Keratinocyte (primary cell): ENCODE measurements at regions not wholly inside any gene's neighbourhood (a gene's known extent, or its start where the extent isn't known, plus 50 kb on each side); places are given as distances from the start of the nearest gene placed in this dataset.

ENCODE experiments used
- DNase-seq: peaks from one replicate; pipeline ENCODE4 v3.0.0-alpha.2; 2011; ENCODE audit warnings: low read depth, missing footprints, low spot score
- FAIRE-seq: peaks from 2 replicates; lab custom pipeline; 2011; peaks lifted over from hg19 to GRCh38; lab: Jason Lieb, UNC
- H2AFZ ChIP-seq: 2 replicates; pipeline ENCODE4 v1.6.0; 2012; ENCODE audit warnings: low read length, control low read depth, inconsistent platforms; ENCODE audit not compliant: control insufficient read depth
- H3K27ac ChIP-seq: 2 replicates; pipeline ENCODE4 v1.5.1; 2011; ENCODE audit warnings: low read length; ENCODE audit not compliant: control insufficient read depth, insufficient read depth
- H3K27me3 ChIP-seq: 3 replicates; pipeline ENCODE4 v1.6.0; 2011; ENCODE audit warnings: low read length; ENCODE audit not compliant: control insufficient read depth, insufficient read depth; ENCODE audit errors: extremely low read depth
- H3K36me3 ChIP-seq, 2 experiments: 2 replicates in 1 of 2; 3 replicates in 1 of 2; pipeline ENCODE4 v1.5.1; 2011; ENCODE audit warnings: low read length in 2 of 2, mild to moderate bottlenecking in 1 of 2; ENCODE audit not compliant: control insufficient read depth in 2 of 2, insufficient read depth in 2 of 2; ENCODE audit errors: extremely low read depth in 1 of 2
- H3K4me1 ChIP-seq: 3 replicates; pipeline ENCODE4 v1.5.1; 2011; ENCODE audit warnings: low read length; ENCODE audit not compliant: control insufficient read depth, insufficient read depth; ENCODE audit errors: extremely low read depth
- H3K4me2 ChIP-seq: 3 replicates; pipeline ENCODE4 v1.6.0; 2011; ENCODE audit warnings: low read depth, low read length; ENCODE audit not compliant: control insufficient read depth, insufficient read depth; ENCODE audit errors: extremely low read depth
- H3K4me3 ChIP-seq, 3 experiments: fragments of 200-600 bp in 1 of 3; sonication (generic) in 1 of 3; 2 replicates in 2 of 3; 3 replicates in 1 of 3; pipeline ENCODE4 v1.5.1; 2011 to 2016; ENCODE audit warnings: low read length in 3 of 3, mild to moderate bottlenecking in 3 of 3, control low read depth in 2 of 3, inconsistent platforms in 1 of 3, low read depth in 1 of 3, mixed read lengths in 1 of 3, mixed run types in 1 of 3, moderate library complexity in 1 of 3; ENCODE audit not compliant: control insufficient read depth in 2 of 3, insufficient read depth in 2 of 3; ENCODE audit errors: extremely low read depth in 1 of 3
- H3K79me2 ChIP-seq: 2 replicates; pipeline ENCODE4 v1.6.0; 2012; ENCODE audit warnings: low read length; ENCODE audit not compliant: control insufficient read depth, insufficient read depth
- H3K9ac ChIP-seq: 3 replicates; pipeline ENCODE4 v1.6.0; 2011; ENCODE audit warnings: low read length; ENCODE audit not compliant: control insufficient read depth, insufficient read depth; ENCODE audit errors: extremely low read depth
- H3K9me1 ChIP-seq: 3 replicates; pipeline ENCODE4 v1.6.0; 2011; ENCODE audit warnings: low read length; ENCODE audit not compliant: control insufficient read depth, insufficient read depth; ENCODE audit errors: extremely low read depth
- H3K9me3 ChIP-seq: 2 replicates; pipeline ENCODE4 v1.5.1; 2012; ENCODE audit warnings: low read depth, low read length; ENCODE audit not compliant: control insufficient read depth
- H4K20me1 ChIP-seq: 3 replicates; pipeline ENCODE4 v1.6.0; 2011; ENCODE audit warnings: low read length; ENCODE audit not compliant: control insufficient read depth, insufficient read depth; ENCODE audit errors: extremely low read depth
- CTCF ChIP-seq, 3 experiments: IDR thresholded peaks in 1 of 3; conservative IDR thresholded peaks in 1 of 3; optimal IDR thresholded peaks in 1 of 3; 2 replicates in 2 of 3; 3 replicates in 1 of 3; pipeline versions ENCODE3 to v1.5.1; 2011; ENCODE audit warnings: low read length in 3 of 3, mild to moderate bottlenecking in 3 of 3, moderate library complexity in 2 of 3, control low read depth in 1 of 3, inconsistent platforms in 1 of 3; ENCODE audit not compliant: insufficient read depth in 2 of 3; ENCODE audit errors: extremely low read depth in 1 of 3
- EZH2 ChIP-seq: IDR thresholded peaks from one replicate; pipeline ENCODE4 v1.6.1; 2012; ENCODE audit warnings: inconsistent platforms, mild to moderate bottlenecking, low read length, moderate library complexity
- dilution Hi-C: fragments of 300-500 bp; cut with MboI; formaldehyde crosslinking; loops from one replicate; pipeline ENCODE4 v1.7.0; 2020; ENCODE audit warnings: low sequenced_read_pairs; ENCODE audit not compliant: extremely low pct_ligation_motif_present

- dilution Hi-C loops: no loop called here
- H3K4me3 ChIP-seq: no peak overlapping the region
These were observed 310.6 kb downstream of the VRK1 start for GRCh38 chr14:97107760-97108159.

DNA sequence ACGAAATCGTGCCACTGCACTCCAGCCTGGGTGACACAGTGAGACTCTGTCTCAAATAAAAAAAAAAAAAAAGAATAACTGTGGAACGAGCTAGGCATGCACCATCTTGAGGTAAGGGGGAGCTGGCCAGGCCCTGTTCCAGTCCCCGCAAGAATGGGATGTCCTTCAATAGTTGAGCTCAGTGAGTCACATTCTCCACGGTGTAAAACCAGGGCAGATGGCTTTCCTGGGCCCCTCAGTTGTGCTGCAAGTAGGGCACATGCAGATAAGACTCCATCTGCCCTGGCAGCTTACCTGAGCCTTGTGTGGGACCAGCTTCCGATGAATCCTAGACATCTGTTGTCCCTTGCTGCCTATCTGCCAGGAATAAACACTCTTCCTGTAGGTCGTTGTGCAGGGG, 312.1 kb downstream of the VRK1 start:
- no peaks in the 10 kb centered on the region for H3K4me1 ChIP-seq
- no peak overlapping the region for H3K27ac ChIP-seq
- peaks cover 3% of the 10 kb centered on the region for H3K9me3 ChIP-seq
- DNase-seq (no peak), FAIRE-seq (no peak)
- dilution Hi-C loops: no loop called here
- no peak overlapping the region for H3K4me2 ChIP-seq
- H3K4me3 ChIP-seq: no peak overlapping the region
- no peaks in the 10 kb centered on the region for H3K36me3 ChIP-seq
- H4K20me1 ChIP-seq: no peaks in the 10 kb centered on the region
- H3K79me2 ChIP-seq: no peaks in the 10 kb centered on the region
- H2AFZ ChIP-seq: no peak overlapping the region
- H3K9me1 ChIP-seq: no peaks in the 10 kb centered on the region
- TF ChIP-seq CTCF (optimal IDR thresholded peaks at IDR 0.05 in 1 of 3, IDR thresholded peaks at IDR 0.05 in 1 of 3, conservative IDR thresholded peaks at IDR 0.05 in 1 of 3; ENCODE audit: extremely low read depth in 1 of 3, insufficient read depth in 2 of 3, low read length in 3 of 3) (no peak), EZH2 (no peak)
- no peak overlapping the region for H3K9ac ChIP-seq
- no peaks in the 10 kb centered on the region for H3K27me3 ChIP-seq

More at GRCh38 chr14:97107760-97108159, 310.6 kb downstream of the VRK1 start:
- H3K27me3 ChIP-seq: no peaks in the 10 kb centered on the region
- no peaks in the 10 kb centered on the region for H3K9me1 ChIP-seq
- H3K79me2 ChIP-seq: no peaks in the 10 kb centered on the region
- H3K4me1 ChIP-seq: no peaks in the 10 kb centered on the region
- peaks cover 3% of the 10 kb centered on the region for H3K9me3 ChIP-seq
- DNase-seq (no peak), FAIRE-seq (no peak)
- H3K36me3 ChIP-seq: no peaks in the 10 kb centered on the region
- TF ChIP-seq EZH2 (no peak), CTCF (optimal IDR thresholded peaks at IDR 0.05 in 1 of 3, IDR thresholded peaks at IDR 0.05 in 1 of 3, conservative IDR thresholded peaks at IDR 0.05 in 1 of 3; ENCODE audit: extremely low read depth in 1 of 3, insufficient read depth in 2 of 3, low read length in 3 of 3) (no peak)
- no peak overlapping the region for H3K9ac ChIP-seq
- no peak overlapping the region for H2AFZ ChIP-seq
- H3K4me2 ChIP-seq: no peak overlapping the region
- no peaks in the 10 kb centered on the region for H4K20me1 ChIP-seq
- H3K27ac ChIP-seq: no peak overlapping the region
